ENCODE measurements at regions not wholly inside any gene's neighbourhood (a gene's known extent, or its start where the extent isn't known, plus 50 kb on each side); places are given as distances from the start of the nearest gene placed in this dataset.

DNA sequence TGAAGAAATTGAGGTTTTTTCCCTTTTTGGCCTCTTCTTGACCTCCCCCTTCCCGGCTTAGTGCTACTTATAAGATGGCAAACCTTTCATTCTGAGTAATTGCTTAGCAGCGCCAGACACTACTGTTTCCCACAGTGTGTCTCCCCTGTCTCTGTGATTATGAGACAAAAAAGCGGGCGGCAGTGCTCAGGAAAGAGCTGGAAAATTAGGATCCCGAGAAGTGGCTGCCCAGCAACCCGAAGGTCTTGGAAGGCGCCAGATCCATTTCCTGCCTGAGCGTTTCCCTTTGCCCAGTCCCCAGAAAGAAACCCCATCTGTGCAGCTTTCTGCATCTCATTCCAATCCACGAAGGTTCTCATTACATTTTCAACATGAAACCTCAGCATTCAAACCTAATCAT, 191.9 kb upstream of the APCDD1 start:
- TF ChIP-seq, protein P1, sequence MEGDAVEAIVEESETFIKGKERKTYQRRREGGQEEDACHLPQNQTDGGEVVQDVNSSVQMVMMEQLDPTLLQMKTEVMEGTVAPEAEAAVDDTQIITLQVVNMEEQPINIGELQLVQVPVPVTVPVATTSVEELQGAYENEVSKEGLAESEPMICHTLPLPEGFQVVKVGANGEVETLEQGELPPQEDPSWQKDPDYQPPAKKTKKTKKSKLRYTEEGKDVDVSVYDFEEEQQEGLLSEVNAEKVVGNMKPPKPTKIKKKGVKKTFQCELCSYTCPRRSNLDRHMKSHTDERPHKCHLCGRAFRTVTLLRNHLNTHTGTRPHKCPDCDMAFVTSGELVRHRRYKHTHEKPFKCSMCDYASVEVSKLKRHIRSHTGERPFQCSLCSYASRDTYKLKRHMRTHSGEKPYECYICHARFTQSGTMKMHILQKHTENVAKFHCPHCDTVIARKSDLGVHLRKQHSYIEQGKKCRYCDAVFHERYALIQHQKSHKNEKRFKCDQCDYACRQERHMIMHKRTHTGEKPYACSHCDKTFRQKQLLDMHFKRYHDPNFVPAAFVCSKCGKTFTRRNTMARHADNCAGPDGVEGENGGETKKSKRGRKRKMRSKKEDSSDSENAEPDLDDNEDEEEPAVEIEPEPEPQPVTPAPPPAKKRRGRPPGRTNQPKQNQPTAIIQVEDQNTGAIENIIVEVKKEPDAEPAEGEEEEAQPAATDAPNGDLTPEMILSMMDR (tag by site-specific recombination; IDR thresholded peaks at IDR 0.05): no peak
- TF ChIP-seq, protein P2, sequence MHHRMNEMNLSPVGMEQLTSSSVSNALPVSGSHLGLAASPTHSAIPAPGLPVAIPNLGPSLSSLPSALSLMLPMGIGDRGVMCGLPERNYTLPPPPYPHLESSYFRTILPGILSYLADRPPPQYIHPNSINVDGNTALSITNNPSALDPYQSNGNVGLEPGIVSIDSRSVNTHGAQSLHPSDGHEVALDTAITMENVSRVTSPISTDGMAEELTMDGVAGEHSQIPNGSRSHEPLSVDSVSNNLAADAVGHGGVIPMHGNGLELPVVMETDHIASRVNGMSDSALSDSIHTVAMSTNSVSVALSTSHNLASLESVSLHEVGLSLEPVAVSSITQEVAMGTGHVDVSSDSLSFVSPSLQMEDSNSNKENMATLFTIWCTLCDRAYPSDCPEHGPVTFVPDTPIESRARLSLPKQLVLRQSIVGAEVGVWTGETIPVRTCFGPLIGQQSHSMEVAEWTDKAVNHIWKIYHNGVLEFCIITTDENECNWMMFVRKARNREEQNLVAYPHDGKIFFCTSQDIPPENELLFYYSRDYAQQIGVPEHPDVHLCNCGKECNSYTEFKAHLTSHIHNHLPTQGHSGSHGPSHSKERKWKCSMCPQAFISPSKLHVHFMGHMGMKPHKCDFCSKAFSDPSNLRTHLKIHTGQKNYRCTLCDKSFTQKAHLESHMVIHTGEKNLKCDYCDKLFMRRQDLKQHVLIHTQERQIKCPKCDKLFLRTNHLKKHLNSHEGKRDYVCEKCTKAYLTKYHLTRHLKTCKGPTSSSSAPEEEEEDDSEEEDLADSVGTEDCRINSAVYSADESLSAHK (tag by site-specific recombination; IDR thresholded peaks at IDR 0.05): no peak
- TF ChIP-seq ZNF274 (IDR thresholded peaks at IDR 0.05; ENCODE audit: low read length) (no peak), ZNF274 (tag by site-specific recombination; IDR thresholded peaks at IDR 0.05; ENCODE audit: borderline replicate concordance) (no peak), ZNF174 (tag by site-specific recombination; IDR thresholded peaks at IDR 0.05) (no peak), ZNF660 (tag by site-specific recombination; IDR thresholded peaks at IDR 0.05) (no peak)
